ENCODE measurements at regions not wholly inside any gene's neighbourhood (a gene's known extent, or its start where the extent isn't known, plus 50 kb on each side); places are given as distances from the start of the nearest gene placed in this dataset.

GRCh38 chr12:126159139-126159538 lies 1093.9 kb downstream of the AACS start:
- TF ChIP-seq, protein P1, sequence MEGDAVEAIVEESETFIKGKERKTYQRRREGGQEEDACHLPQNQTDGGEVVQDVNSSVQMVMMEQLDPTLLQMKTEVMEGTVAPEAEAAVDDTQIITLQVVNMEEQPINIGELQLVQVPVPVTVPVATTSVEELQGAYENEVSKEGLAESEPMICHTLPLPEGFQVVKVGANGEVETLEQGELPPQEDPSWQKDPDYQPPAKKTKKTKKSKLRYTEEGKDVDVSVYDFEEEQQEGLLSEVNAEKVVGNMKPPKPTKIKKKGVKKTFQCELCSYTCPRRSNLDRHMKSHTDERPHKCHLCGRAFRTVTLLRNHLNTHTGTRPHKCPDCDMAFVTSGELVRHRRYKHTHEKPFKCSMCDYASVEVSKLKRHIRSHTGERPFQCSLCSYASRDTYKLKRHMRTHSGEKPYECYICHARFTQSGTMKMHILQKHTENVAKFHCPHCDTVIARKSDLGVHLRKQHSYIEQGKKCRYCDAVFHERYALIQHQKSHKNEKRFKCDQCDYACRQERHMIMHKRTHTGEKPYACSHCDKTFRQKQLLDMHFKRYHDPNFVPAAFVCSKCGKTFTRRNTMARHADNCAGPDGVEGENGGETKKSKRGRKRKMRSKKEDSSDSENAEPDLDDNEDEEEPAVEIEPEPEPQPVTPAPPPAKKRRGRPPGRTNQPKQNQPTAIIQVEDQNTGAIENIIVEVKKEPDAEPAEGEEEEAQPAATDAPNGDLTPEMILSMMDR (IDR thresholded peaks at IDR 0.05; ENCODE audit: insufficient read depth, low read length, poor library complexity, severe bottlenecking) = no peak
- DNase-seq (ENCODE audit: low read depth) = no peak
- no peaks in the 10 kb centered on the region for H3K27me3 ChIP-seq (ENCODE audit: control insufficient read depth, insufficient read depth, low read length)
- H3K36me3 ChIP-seq (ENCODE audit: control insufficient read depth, insufficient read depth, low read length) = no peaks in the 10 kb centered on the region
- no peak overlapping the region for H3K4me3 ChIP-seq (ENCODE audit: low read depth, low read length)

DNA sequence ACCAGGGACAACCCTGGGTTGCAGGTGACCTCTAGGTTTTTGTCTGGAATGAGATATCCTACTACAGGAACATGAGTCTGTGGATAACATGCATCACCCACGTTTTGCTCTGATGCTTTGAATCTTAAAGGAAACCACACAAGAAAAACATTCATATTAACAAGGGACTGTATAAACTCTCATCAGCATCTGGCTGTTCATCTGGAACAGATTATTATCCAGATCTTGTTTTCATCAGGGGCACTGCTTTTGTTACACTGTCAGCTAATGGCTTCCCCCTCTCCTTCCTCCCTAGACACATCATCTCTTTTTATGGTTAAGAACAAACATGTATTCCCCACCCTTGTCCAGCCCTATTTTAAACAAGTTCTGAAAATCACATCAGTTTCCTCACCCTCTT lies 1095.7 kb downstream of the AACS start:
- Histone ChIP-seq H3K36me3 (ENCODE audit: control insufficient read depth, insufficient read depth, low read length) (no peaks in the 10 kb centered on the region), H3K27me3 (ENCODE audit: control insufficient read depth, insufficient read depth, low read length) (no peaks in the 10 kb centered on the region), H3K4me3 (ENCODE audit: low read depth, low read length) (no peak overlapping the region)
- DNase-seq (ENCODE audit: low read depth) = no peak
- TF ChIP-seq, protein P1 (IDR thresholded peaks at IDR 0.05; ENCODE audit: insufficient read depth, low read length, poor library complexity, severe bottlenecking) = no peak

GRCh38 chr12:126163984-126164383 lies 1098.7 kb downstream of the AACS start:
- TF ChIP-seq, protein P1 (IDR thresholded peaks at IDR 0.05; ENCODE audit: insufficient read depth, low read length, poor library complexity, severe bottlenecking) = no peak
- Histone ChIP-seq H3K4me3 (ENCODE audit: low read depth, low read length) (no peak overlapping the region), H3K27me3 (ENCODE audit: control insufficient read depth, insufficient read depth, low read length) (no peaks in the 10 kb centered on the region), H3K36me3 (ENCODE audit: control insufficient read depth, insufficient read depth, low read length) (no peaks in the 10 kb centered on the region)
- no peak for DNase-seq (ENCODE audit: low read depth)

GRCh38 chr12:126171937-126172559 lies 1106.8 kb downstream of the AACS start:
- Histone ChIP-seq H3K27me3 (ENCODE audit: control insufficient read depth, insufficient read depth, low read length) (no peaks in the 10 kb centered on the region), H3K4me3 (ENCODE audit: low read depth, low read length) (no peak overlapping the region), H3K36me3 (ENCODE audit: control insufficient read depth, insufficient read depth, low read length) (no peaks in the 10 kb centered on the region)
- TF ChIP-seq, protein P1 (IDR thresholded peaks at IDR 0.05; ENCODE audit: insufficient read depth, low read length, poor library complexity, severe bottlenecking) = no peak
- no peak for DNase-seq (ENCODE audit: low read depth)

GRCh38 chr12:126182619-126183236 lies 1117.5 kb downstream of the AACS start:
- TF ChIP-seq, protein P1 (IDR thresholded peaks at IDR 0.05; ENCODE audit: insufficient read depth, low read length, poor library complexity, severe bottlenecking) = no peak

DNA sequence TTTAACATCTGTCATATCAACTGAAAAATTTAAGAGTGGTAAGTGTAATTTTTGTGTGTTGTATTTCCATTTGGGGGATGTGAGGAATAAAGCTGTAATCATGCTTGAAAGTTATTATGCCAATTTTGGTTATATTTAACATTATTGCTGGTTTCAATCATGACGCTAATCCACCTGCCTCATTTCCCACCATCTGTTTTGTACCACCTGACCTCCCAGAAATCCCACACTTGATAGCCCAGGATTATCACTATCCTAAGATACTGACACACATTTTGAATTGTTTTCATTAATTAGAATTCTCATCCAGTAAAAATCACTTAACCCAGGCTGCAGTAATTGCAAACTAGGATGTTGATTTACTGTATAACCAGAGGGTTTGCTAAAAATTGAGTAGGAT lies 1119.8 kb downstream of the AACS start:
- Histone ChIP-seq H3K4me3 (ENCODE audit: low read depth, low read length) (no peak overlapping the region), H3K27me3 (ENCODE audit: control insufficient read depth, insufficient read depth, low read length) (no peaks in the 10 kb centered on the region), H3K36me3 (ENCODE audit: control insufficient read depth, insufficient read depth, low read length) (no peaks in the 10 kb centered on the region)
- TF ChIP-seq, protein P1 (IDR thresholded peaks at IDR 0.05; ENCODE audit: insufficient read depth, low read length, poor library complexity, severe bottlenecking) = no peak
- DNase-seq (ENCODE audit: low read depth) = no peak

More at GRCh38 chr12:126182619-126183236, 1117.5 kb downstream of the AACS start:
- H3K4me3 ChIP-seq (ENCODE audit: low read depth, low read length) = no peak overlapping the region
- no peaks in the 10 kb centered on the region for H3K36me3 ChIP-seq (ENCODE audit: control insufficient read depth, insufficient read depth, low read length)
- H3K27me3 ChIP-seq (ENCODE audit: control insufficient read depth, insufficient read depth, low read length) = no peaks in the 10 kb centered on the region
- DNase-seq (ENCODE audit: low read depth) = no peak
